ENCODE measurements at regions not wholly inside any gene's neighbourhood (a gene's known extent, or its start where the extent isn't known, plus 50 kb on each side); places are given as distances from the start of the nearest gene placed in this dataset.
"Not testable (repeated sequence)": the region's sequence is repeated elsewhere in the genome, so short reads cannot be mapped to it uniquely, and the experiment has no call there.

- DNase-seq, result no peak
Observed at GRCh38 chr11:121936781-121937447, 179.1 kb downstream of the BLID start.

DNA sequence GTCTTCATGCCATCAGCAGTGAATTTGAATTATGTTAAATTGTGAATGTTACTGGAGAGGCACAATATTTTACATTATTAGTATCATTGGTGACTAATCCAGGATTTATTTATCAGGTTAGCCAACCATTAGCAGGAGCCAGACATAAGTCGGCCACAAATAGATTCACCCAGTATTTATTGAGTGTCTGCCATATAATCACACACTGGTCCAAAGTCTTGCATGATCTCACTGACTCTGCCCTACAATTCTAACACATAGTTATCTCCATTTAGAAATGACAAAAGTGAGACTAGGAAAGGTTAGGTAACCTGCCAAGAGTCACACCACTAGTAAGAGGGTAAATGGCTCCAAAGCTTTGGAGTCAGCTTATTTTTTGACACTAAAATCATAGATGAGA lies 179.6 kb downstream of the BLID start:
- no peak for DNase-seq

GRCh38 chr11:121933694-121934093 lies 182.3 kb downstream of the BLID start:
- DNase-seq, result no peak

DNA sequence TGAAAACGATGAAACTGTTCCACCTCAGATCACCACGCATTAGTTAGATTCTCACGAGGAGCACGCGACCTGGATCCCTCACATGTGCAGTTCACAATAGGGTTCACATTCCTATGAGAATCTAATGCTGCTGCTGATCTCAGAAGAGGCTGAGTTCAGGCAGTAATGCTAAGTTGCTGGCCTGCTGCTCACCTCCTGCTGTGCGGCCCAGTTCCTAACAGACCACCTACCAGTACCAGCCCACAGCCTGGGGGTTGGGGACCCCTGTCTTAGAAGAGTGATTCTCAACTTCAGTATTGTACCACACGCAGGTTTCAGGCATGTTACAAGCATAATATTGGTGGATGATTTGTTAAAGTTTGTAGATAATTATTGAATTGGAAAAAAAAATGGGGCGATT lies 182.7 kb downstream of the BLID start:
- no peak for DNase-seq

- DNase-seq, result no peak
Observed at GRCh38 chr11:121932646-121933185, 183.3 kb downstream of the BLID start.

DNA sequence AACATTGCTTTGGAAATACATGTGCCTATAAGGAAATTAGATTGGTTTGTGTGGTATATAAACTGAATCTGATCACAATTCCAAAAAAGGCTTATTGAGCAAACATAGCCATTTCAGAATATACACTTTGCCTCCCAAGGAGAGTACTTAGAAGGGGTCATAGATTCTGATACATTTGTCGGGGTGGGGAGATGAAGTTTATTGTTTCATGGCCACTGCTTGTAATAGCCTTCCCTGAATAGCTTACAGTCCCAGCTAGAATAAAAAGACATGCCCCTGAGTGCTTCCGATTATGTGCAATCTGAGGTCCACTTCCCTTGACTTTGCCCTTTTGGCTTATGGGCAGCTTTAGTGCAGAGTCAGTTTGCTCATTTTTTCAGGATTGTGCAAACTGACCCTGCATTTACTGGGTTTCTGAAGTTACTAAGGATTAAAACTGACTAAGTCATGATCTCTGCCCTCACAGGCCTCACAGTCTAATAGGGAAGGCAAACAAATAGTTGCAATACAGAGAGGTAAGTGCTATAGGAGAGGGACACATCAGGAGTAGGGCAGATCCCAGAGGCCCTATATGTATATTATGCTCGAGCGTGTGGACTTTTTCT lies 184.2 kb downstream of the BLID start:
- no peak for DNase-seq

- DNase-seq, result no peak
Observed at GRCh38 chr11:121931121-121931520, 184.9 kb downstream of the BLID start.

GRCh38 chr11:121930004-121930965 lies 185.7 kb downstream of the BLID start:
- DNase-seq, result no peak

- DNase-seq, result no peak
Observed at GRCh38 chr11:121929581-121929980, 186.4 kb downstream of the BLID start.

DNA sequence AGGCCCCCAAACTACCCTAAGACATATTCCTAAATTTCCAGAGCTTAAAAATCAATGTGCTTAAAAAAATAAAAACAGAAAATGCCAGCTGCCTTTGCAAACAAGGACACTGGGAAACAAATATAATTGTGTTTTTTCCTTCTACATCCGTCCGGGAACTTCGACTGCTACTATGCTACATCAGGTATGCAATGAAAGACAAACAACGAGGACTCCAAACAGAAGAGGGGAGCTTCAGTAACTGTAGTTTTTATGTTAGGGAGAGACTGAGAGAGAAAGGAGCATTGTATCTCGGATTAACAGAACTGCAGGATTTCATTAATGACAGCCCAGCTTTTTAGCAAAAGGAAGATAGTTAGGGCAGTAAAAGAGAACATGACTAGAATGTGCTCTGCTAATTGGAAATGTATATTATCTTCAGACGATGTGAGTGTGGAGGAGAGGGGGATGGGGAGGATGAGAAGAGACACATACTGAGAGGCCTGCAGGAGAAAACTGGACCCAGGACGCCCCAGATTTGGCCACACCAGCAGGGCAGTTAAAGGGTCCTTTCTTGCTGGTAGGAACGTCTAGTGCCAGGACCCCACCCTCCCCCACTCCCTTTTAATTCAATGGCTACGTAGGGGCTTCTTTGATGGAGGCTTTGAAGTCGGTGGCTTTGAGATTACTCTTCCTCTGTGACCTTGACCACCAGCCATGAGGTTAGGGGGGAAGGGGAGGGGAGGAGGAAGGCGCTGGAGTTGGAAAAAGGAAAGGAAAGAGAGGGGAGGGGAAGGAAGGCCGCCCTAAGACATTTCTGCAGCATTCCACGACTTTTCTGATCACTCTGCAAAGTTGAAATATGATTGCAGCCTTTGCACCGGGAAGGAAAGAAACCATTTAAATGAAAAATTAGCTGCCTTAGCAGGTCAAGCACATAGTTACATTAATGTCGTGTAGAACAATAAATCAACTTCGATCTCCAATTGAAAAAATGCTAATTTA lies 187.1 kb downstream of the BLID start:
- DNase-seq, result no peak

- no peak for DNase-seq
Observed at GRCh38 chr11:121927789-121928188, 188.2 kb downstream of the BLID start.

DNA sequence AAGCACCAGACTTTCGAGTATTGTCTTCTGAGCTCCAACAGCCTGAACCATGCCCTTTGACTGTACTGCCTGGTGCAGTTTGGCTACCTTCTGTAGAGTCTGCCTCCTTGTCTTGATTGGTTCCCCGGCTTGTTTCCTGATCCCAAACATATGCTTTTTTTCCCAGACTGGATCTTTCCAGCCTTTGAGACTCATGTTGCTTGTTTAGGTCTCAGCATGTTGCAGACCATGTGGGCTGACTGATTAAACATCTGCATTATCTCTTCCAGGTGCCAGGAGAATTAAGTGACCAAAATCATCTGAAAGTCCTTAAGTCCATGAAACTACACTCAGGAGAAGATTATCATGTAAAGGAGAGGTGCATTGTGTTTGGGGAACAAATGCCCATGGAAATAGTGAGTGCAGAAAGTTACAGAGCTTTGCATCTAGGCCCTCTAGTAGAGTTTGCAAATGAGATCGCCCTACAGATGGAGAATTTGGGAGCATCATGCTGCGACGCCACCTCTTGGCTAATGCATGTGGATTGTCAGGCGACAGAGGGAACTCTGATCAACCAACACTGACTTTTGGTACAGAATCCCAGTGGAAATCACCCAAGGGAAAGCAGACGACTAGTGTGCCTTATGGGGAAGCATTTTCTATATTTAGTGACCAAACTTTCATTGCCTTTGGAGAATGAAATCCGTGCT lies 188.8 kb downstream of the BLID start:
- DNase-seq, result no peak

DNA sequence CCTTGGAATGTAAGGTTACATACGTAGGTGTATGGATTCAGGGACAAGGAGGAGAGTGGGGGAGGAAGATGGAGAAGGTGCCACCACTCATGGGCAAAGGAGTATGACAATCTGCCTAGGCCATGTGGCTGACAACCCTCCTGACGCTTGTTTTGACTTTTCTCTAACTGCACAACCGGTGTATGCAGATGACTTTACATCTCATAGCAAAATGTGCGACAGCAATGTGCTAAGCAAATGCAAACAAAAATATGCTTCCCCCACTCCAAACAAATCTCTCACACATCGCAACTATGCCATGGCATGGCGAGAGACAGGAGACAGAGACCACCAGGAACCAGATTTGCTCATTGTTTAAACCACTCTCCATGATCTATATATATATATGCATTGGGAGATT lies 191.8 kb downstream of the BLID start:
- DNase-seq, result no peak

GRCh38 chr11:121917482-121917881 lies 198.5 kb downstream of the BLID start:
- no peak for DNase-seq

- no peak for DNase-seq
Observed at GRCh38 chr11:121914508-121915059, 201.4 kb downstream of the BLID start.

GRCh38 chr11:121909596-121909995 lies 206.4 kb downstream of the BLID start:
- DNase-seq, result no peak

- no peak for DNase-seq
Observed at GRCh38 chr11:121907379-121907778, 208.6 kb downstream of the BLID start.

DNA sequence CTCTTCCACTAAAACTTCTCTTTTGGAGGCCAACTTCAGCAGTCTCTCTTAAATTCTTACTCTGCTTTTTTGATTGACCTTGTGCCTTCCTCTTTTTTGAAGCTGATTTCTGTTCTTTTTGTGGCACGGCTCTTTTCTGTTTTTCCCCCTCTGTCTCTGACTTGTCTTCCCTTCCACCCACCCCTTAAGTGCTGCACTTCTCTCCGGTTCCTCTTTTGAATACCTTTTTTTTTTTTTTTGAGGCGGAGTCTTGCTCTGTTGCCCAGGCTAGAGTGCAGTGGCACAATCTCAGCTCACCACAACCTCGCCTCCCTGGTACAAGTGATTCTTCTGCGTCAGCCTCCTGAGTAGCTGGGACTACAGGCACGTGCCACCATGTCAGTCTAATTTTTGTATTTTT lies 211.9 kb downstream of the BLID start:
- DNase-seq, result no peak

- DNase-seq, result no peak
Observed at GRCh38 chr11:121901886-121902285, 214.1 kb downstream of the BLID start.

- not testable (repeated sequence) for DNase-seq
Observed at GRCh38 chr11:121901417-121901816, 214.6 kb downstream of the BLID start.

DNA sequence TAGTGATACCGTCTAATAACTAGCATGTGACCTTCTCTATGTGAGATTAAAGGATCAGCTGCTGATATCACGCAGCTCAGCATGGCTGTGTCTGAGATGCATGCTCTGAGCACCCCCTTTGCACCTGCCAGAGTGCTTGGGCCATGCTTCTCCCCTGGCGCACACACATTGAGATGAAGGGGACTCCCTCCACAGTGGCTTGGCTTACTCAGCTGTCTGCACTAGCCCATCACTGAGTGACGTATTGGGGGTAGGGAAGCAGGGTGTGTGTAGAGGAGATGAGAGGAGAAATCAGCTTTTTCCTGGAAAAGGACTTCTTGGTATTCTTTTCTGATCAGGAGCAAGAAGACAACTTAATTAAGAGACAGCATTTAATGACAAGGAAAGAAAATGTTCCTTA lies 216.5 kb downstream of the BLID start:
- no peak for DNase-seq
